Left lung (tissue), 4 donors: ENCODE measurements at regions not wholly inside any gene's neighbourhood (a gene's known extent, or its start where the extent isn't known, plus 50 kb on each side); places are given as distances from the start of the nearest gene placed in this dataset.

Experiments
- ATAC-seq: fragments of 200-7000 bp; cut with Tn5 transposase; one replicate; pipeline ENCODE4 v1.9.1; 2020; ENCODE audit warnings: moderate library complexity
- DNase-seq, 4 donors: peaks; one replicate each; pipeline ENCODE4 v3.0.0-alpha.2; 2013 to 2020
- H3K27ac ChIP-seq, 2 donors: fragments of 200-600 bp; sonication (generic) in 1 of 2; one replicate each; pipeline versions ENCODE4 v1.5.0 to v1.8.0; 2020 to 2021
- H3K27me3 ChIP-seq, 2 donors: fragments of 200-600 bp; sonication (generic) in 1 of 2; one replicate each; pipeline versions ENCODE4 v1.5.0 to v1.8.0; 2020 to 2021
- H3K36me3 ChIP-seq, 2 donors: fragments of 200-600 bp; sonication (generic) in 1 of 2; one replicate each; pipeline versions ENCODE4 v1.5.0 to v1.8.0; 2020 to 2021
- H3K4me1 ChIP-seq, 2 donors: fragments of 200-600 bp; one replicate each; pipeline ENCODE4 v1.8.0; 2021
- H3K4me3 ChIP-seq, 2 donors: fragments of 200-600 bp; sonication (generic) in 1 of 2; one replicate each; pipeline versions ENCODE4 v1.5.0 to v1.8.0; 2020 to 2021; ENCODE audit warnings: mild to moderate bottlenecking in 1 of 2
- H3K9me3 ChIP-seq, 2 donors: fragments of 200-600 bp; sonication (generic) in 1 of 2; one replicate each; pipeline versions ENCODE4 v1.5.0 to v1.8.0; 2020 to 2021
- CTCF ChIP-seq, 2 donors: fragments of 200-600 bp; sonication (generic) in 1 of 2; IDR thresholded peaks; one replicate each; pipeline versions ENCODE4 v1.5.0 to v1.8.0; 2021; ENCODE audit warnings: antibody characterized with exemption in 2 of 2
- intact Hi-C, 2 donors: fragments of 100-400 bp; cut with DNase I; formaldehyde crosslinking; loops; one replicate each; pipeline versions ENCODE4 v1.11.2 to v1.14.2; 2022
- donor health status: DM: no; HTN: yes; CAD: no.
- donor health status: DM: no; HTN: no; CAD: no.

GRCh38 chr3:53991240-53991639 is 99.6 kb upstream of the SELENOK start:
- no peaks in the 10 kb centered on the region for H3K27me3 ChIP-seq
- H3K4me3 ChIP-seq, result no peak overlapping the region
- intact Hi-C loops, result no loop called here
- H3K9me3 ChIP-seq, result no peaks in the 10 kb centered on the region
- TF ChIP-seq CTCF (IDR thresholded peaks at IDR 0.05), result no peak
- no peak overlapping the region for H3K27ac ChIP-seq
- DNase-seq (no peak), ATAC-seq (no peak)
- no peaks in the 10 kb centered on the region for H3K4me1 ChIP-seq
- no peaks in the 10 kb centered on the region for H3K36me3 ChIP-seq

GRCh38 chr3:53989946-53990345 is 98.3 kb upstream of the SELENOK start:
- no peak overlapping the region for H3K27ac ChIP-seq
- H3K4me3 ChIP-seq, result no peak overlapping the region
- H3K9me3 ChIP-seq, result no peaks in the 10 kb centered on the region
- no peaks in the 10 kb centered on the region for H3K36me3 ChIP-seq
- intact Hi-C loops, result no loop called here
- ATAC-seq (no peak), DNase-seq (no peak)
- TF ChIP-seq CTCF (IDR thresholded peaks at IDR 0.05), result no peak
- H3K27me3 ChIP-seq, result no peaks in the 10 kb centered on the region
- H3K4me1 ChIP-seq, result no peaks in the 10 kb centered on the region

GRCh38 chr3:53989451-53989850 is 97.8 kb upstream of the SELENOK start:
- Histone ChIP-seq H3K27ac (no peak overlapping the region), H3K36me3 (no peaks in the 10 kb centered on the region), H3K4me3 (no peak overlapping the region), H3K27me3 (no peaks in the 10 kb centered on the region), H3K9me3 (no peaks in the 10 kb centered on the region), H3K4me1 (no peaks in the 10 kb centered on the region)
- DNase-seq, result no peak
- intact Hi-C loops, result no loop called here
- no peak for TF ChIP-seq CTCF (IDR thresholded peaks at IDR 0.05)
- ATAC-seq, result no peak

- no peak overlapping the region for H3K27ac ChIP-seq
- TF ChIP-seq CTCF (IDR thresholded peaks at IDR 0.05), result no peak
- ATAC-seq (no peak), DNase-seq (no peak)
- intact Hi-C loops, result no loop called here
- peaks cover 0 to 18% of the 10 kb centered on the region in 2 donors for H3K9me3 ChIP-seq
- H3K4me1 ChIP-seq, result no peaks in the 10 kb centered on the region
- no peaks in the 10 kb centered on the region for H3K36me3 ChIP-seq
- peaks cover 0 to 9% of the 10 kb centered on the region in 2 donors for H3K27me3 ChIP-seq
- H3K4me3 ChIP-seq, result no peak overlapping the region
Observed at GRCh38 chr3:53978386-53978785, 86.7 kb upstream of the SELENOK start.

- intact Hi-C loops, result no loop called here
- peaks cover 0 to 9% of the 10 kb centered on the region in 2 donors for H3K27me3 ChIP-seq
- no peak for TF ChIP-seq CTCF (IDR thresholded peaks at IDR 0.05)
- no peak overlapping the region for H3K4me3 ChIP-seq
- ATAC-seq (no peak), DNase-seq (no peak)
- peaks cover 0 to 25% of the 10 kb centered on the region in 2 donors for H3K9me3 ChIP-seq
- no peak overlapping the region for H3K27ac ChIP-seq
- no peaks in the 10 kb centered on the region for H3K4me1 ChIP-seq
- no peaks in the 10 kb centered on the region for H3K36me3 ChIP-seq
Observed at GRCh38 chr3:53975382-53975781, 83.7 kb upstream of the SELENOK start.
